Mesothelial cell of epicardium (in vitro differentiated cells): ENCODE measurements at regions not wholly inside any gene's neighbourhood (a gene's known extent, or its start where the extent isn't known, plus 50 kb on each side); places are given as distances from the start of the nearest gene placed in this dataset.
A peak's percentile ranks its signal among the peaks of the same experiment; 100 is the strongest.

Experiments
- DNase-seq, 2 experiments: peaks; one replicate each; pipeline ENCODE4 v3.0.0; 2021; ENCODE audit warnings: low spot score in 2 of 2; ENCODE audit not compliant: unreplicated experiment in 2 of 2
- H3K27ac Mint-ChIP-seq: 2 replicates; pipeline ENCODE4 v1.8.0; 2021; ENCODE audit warnings: mixed read lengths
- H3K27me3 Mint-ChIP-seq: 2 replicates; pipeline ENCODE4 v1.8.0; 2021; ENCODE audit warnings: low read depth, mixed read lengths
- H3K36me3 Mint-ChIP-seq: 2 replicates; pipeline ENCODE4 v1.8.0; 2021; ENCODE audit warnings: mixed read lengths
- H3K4me1 Mint-ChIP-seq: 2 replicates; pipeline ENCODE4 v1.8.0; 2021; ENCODE audit warnings: mixed read lengths
- H3K4me3 Mint-ChIP-seq: 2 replicates; pipeline ENCODE4 v1.8.0; 2021; ENCODE audit warnings: mild to moderate bottlenecking, moderate library complexity, mixed read lengths
- H3K9me3 Mint-ChIP-seq: 2 replicates; pipeline ENCODE4 v1.8.0; 2021; ENCODE audit warnings: mixed read lengths
- TF ChIP-seq, protein P1 (sequence below): fragments of 200-600 bp; sonication (generic); IDR thresholded peaks from one replicate; pipeline ENCODE4 v1.5.0; 2021; ENCODE audit warnings: antibody characterized with exemption; ENCODE audit not compliant: unreplicated experiment

DNA sequence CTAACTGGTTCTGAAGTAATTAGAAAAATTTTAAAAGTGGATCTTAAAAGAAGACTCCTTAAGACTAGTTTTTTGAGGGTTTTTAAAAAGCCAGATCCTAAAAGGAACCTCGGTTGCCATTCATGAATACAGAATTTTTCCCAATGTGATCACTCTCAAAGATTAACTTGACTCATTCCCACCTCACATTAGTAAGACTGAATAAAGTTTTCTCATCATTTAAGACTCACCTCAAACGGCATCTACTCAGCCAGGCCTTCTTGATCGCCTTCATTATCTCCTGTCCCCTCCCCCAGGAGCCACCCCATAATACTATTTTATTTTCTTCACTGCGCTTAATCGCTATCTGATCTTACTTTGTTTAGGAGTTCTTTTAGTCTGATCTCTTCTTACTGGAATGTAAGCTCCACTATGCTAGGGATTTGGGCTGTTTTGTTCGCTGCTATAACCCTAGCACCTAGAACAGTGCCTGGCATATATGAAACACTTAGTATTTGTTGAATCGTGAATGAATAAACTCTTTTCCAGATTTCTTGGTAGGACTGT is 55.9 kb upstream of the PCGF5 start:
- Mint-ChIP-seq H3K9me3 (peaks cover under 1% of the 10 kb centered on the region), H3K36me3 (no peaks in the 10 kb centered on the region), H3K27me3 (peaks cover 58% of the 10 kb centered on the region), H3K4me1 (peaks cover 20% of the 10 kb centered on the region), H3K27ac (no peak overlapping the region), H3K4me3 (peak overlapping the region; percentile 78)
- TF ChIP-seq, protein P1, sequence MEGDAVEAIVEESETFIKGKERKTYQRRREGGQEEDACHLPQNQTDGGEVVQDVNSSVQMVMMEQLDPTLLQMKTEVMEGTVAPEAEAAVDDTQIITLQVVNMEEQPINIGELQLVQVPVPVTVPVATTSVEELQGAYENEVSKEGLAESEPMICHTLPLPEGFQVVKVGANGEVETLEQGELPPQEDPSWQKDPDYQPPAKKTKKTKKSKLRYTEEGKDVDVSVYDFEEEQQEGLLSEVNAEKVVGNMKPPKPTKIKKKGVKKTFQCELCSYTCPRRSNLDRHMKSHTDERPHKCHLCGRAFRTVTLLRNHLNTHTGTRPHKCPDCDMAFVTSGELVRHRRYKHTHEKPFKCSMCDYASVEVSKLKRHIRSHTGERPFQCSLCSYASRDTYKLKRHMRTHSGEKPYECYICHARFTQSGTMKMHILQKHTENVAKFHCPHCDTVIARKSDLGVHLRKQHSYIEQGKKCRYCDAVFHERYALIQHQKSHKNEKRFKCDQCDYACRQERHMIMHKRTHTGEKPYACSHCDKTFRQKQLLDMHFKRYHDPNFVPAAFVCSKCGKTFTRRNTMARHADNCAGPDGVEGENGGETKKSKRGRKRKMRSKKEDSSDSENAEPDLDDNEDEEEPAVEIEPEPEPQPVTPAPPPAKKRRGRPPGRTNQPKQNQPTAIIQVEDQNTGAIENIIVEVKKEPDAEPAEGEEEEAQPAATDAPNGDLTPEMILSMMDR, result no peak
- DNase-seq, result no peak

- DNase-seq, result no peak
- H3K9me3 Mint-ChIP-seq, result peaks cover 18% of the 10 kb centered on the region
- no peak overlapping the region for H3K4me3 Mint-ChIP-seq
- peaks cover 2% of the 10 kb centered on the region for H3K36me3 Mint-ChIP-seq
- peaks cover 39% of the 10 kb centered on the region for H3K27me3 Mint-ChIP-seq
- TF ChIP-seq, protein P1, result no peak
- peaks cover 13% of the 10 kb centered on the region for H3K4me1 Mint-ChIP-seq
- H3K27ac Mint-ChIP-seq, result no peak overlapping the region
Measured at GRCh38 chr10:91167406-91167805, 53.1 kb upstream of the PCGF5 start.

DNA sequence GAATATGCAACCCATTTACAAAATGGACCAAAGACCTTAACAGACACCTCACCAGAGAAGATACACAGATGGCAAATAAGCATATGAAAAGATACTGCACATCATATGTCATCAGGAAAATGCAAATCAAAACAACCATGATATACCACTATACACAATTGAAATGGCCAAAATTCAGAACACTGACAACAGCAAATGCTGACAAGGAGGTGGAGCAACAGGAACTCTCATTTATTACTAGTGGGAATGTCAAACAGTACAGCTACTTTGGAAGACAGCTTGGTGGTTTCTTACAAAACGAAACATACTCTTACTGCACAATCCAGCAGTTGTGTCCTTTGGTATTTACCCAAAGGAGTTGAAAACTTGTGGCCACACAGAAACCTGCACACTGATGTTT is 50.0 kb upstream of the PCGF5 start:
- Mint-ChIP-seq H3K36me3 (peaks cover 4% of the 10 kb centered on the region), H3K4me3 (no peak overlapping the region)
- DNase-seq, result no peak

More for the DNA sequence above, 50.0 kb upstream of the PCGF5 start:
- Mint-ChIP-seq H3K4me1 (peaks cover 5% of the 10 kb centered on the region), H3K27me3 (peaks cover 24% of the 10 kb centered on the region), H3K27ac (no peak overlapping the region), H3K9me3 (peaks cover 23% of the 10 kb centered on the region)
- TF ChIP-seq, protein P1, result no peak
